Left colon (tissue), 2 donors: ENCODE measurements at regions not wholly inside any gene's neighbourhood (a gene's known extent, or its start where the extent isn't known, plus 50 kb on each side); places are given as distances from the start of the nearest gene placed in this dataset.

Experiments used
- ATAC-seq: fragments of 200-7000 bp; cut with Tn5 transposase; one replicate; pipeline ENCODE4 v1.9.1; 2020; ENCODE audit warnings: mild to moderate bottlenecking, moderate library complexity
- DNase-seq, 2 donors: peaks; one replicate each; pipeline ENCODE4 v3.0.0-alpha.2; 2020
- intact Hi-C, 2 donors: fragments of 100-400 bp; cut with DNase I in 1 of 2; cut with micrococcal nuclease in 1 of 2; formaldehyde crosslinking; loops; one replicate each; pipeline versions ENCODE4 v1.11.2 to v1.14.0; 2022; cut with DNase I, micrococcal nuclease
- donor health status: DM: no; HTN: no; CAD: no.
- donor health status: DM: yes; HTN: yes; CAD: no.

DNA sequence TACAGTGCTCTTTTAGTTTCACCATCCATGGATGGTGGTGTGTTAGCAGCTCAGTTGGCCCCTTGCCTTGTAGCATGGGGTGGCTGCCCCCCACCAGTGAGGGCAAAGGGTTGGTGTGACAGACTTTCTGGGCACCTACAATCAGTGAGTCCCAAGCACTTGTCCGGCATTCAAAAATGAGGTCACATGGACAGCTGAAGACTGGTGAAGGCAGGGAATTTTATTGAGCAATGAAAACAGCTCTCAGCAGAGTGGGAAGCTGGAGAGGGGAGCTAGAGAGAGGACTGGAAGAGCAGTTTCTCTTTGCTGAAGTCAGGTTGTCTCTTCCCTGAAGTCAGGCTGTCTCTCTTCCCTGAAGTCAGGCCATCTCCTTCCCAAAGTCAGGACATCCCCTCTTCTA, 1053.2 kb downstream of the SLITRK1 start:
- no peak for ATAC-seq
- intact Hi-C loops, result no loop called here
- DNase-seq, result no peak

DNA sequence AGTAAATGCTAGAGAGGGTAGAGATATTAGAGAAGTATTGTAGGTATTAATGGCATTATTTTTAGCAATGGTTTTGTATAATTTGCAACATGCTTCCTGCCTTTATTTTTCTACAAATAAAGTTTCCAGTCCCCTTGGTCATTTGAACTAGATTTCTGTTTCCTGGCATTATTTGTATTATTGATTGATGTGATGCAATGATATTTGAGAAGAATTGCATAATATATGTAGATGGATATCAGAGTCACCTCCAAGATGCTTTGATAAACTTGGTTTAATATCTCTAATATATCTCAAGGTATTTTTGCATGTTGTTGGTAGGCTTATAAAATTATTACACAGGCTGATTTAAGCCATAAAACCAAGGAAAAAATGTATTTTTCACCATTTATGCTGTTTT, 1054.5 kb downstream of the SLITRK1 start:
- ATAC-seq (no peak), DNase-seq (no peak)
- intact Hi-C loops, result no loop called here

DNA sequence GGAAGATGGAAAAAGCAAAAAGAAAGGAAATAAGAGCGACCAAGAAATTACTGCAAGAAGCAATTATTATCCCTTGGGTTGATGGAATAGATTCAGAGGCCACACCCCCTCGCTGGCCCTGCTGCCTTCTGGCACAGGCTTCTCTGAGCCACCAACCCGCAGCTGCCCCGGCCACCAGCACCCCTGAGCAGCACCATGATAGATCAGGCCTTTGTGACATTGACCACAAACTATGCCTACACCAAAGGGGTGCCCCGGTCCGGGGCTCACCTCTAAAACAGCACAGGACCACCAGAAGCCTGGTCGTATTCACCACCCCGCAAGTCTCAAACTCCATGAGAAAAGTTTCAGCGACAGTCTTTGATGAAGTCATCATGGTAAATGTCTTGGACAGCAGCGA, 1059.3 kb downstream of the SLITRK1 start:
- intact Hi-C loops, result no loop called here
- no peak for ATAC-seq
- DNase-seq, result no peak

DNA sequence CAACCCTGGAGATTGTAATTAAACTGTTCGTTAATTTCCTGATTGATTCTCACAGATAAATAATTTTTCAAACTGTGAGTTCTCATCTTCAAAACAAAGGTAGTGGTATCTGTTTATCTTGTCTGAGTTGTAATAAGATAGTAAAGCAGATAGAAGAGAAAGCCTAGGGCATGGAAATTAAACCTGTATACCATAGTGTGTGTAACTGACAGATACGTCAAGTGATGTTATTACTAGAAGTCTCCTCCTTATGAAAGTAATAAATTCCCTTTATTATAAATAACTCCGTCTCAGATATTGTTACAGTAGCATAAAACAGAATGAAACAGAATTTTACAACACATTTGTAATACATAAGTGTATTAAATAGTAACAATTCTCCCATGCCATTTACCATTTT, 1065.1 kb downstream of the SLITRK1 start:
- DNase-seq (no peak), ATAC-seq (no peak)
- intact Hi-C loops, result no loop called here

DNA sequence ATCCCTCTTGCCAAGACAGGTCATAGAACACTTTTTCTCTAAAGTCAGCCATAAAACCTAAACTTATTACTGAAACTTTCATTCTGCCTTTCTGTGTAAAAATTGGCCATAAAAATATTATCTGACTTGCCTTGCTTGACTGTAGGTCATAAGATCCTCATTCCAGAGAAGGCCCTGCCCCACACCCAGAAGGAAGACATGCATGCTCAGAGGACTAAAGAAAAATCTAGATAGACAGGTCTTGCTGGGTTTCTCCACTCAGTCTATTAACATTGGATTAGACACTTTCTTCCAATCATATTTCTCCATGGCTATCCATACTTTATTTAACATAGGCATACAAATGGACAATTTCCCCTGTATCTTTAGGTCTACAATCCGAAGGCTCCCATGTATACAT, 1066.5 kb downstream of the SLITRK1 start:
- intact Hi-C loops, result no loop called here
- ATAC-seq (no peak), DNase-seq (no peak)

- ATAC-seq, result no peak
- DNase-seq, result no peak
- intact Hi-C loops, result no loop called here
These were observed 1078.9 kb downstream of the SLITRK1 start for GRCh38 chr13:82803341-82803740.

DNA sequence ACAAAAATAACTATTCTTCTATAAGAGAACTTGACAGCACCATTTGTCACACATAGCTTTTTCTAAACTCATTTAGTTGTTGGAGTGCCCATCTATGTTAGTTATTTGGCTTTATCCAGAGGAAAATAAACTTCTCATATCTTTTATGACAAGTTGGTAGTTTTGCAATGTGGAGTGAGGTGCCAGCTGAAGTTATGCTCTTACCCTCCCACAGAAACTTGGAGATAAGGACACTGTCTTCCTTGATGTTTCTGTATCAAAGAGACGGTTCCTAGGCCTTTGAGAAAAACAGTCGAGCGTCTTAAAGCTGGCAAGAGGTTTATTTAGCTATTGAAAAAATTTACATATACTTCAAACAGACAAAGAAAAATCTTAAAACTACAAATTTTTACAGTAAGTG, 1079.7 kb downstream of the SLITRK1 start:
- intact Hi-C loops, result no loop called here

GRCh38 chr13:82800391-82800790, 1081.9 kb downstream of the SLITRK1 start:
- DNase-seq (no peak), ATAC-seq (no peak)
- intact Hi-C loops, result no loop called here

More for the DNA sequence above, 1079.7 kb downstream of the SLITRK1 start:
- DNase-seq (no peak), ATAC-seq (no peak)

DNA sequence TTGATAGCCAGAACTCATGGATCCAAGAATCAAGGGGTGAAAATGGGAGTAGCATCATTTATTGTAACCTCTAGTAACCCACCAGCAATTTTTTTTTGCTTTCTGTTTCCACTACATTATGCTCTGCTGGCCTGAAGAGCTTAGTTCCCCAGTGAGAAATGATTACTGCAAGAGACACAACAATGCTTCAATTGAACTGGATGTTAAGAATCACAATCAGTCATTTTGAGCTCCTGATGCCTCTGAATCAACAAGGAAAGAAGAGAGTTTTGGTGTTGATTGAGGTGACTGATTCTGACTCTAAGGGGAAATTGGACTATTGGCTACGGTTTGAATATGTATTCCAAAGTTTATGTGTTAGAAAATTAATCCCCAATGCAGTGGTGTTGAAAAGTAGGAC, 1084.4 kb downstream of the SLITRK1 start:
- intact Hi-C loops, result no loop called here
- DNase-seq (no peak), ATAC-seq (no peak)

GRCh38 chr13:82791035-82791434, 1091.2 kb downstream of the SLITRK1 start:
- no peak for DNase-seq
- intact Hi-C loops, result no loop called here
- ATAC-seq, result no peak

- ATAC-seq (no peak), DNase-seq (no peak)
- intact Hi-C loops, result no loop called here
These were observed 1109.5 kb downstream of the SLITRK1 start for GRCh38 chr13:82772816-82773215.

- ATAC-seq, result no peak
- no peak for DNase-seq
- intact Hi-C loops, result no loop called here
These were observed 1115.4 kb downstream of the SLITRK1 start for GRCh38 chr13:82766732-82767321.

DNA sequence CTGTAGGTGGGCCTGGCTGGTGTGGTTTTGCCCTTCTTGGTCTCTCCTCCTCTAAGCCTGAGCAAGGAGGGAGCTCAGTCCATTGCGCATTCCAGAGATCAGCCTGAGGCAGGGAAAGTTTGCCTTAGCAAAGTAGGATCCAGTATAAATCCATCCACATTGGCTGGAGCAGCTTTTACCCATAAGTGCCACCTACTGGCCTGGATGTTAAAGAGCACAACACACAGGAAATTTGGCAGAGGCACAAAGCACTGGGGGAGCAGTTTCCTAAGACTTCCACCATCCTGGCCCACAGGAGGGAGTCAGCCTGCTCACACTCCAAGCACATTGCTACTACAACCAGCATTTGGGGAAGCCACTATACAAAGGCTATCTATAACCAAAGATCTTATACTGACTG, 1124.2 kb downstream of the SLITRK1 start:
- intact Hi-C loops, result no loop called here
- ATAC-seq, result no peak

GRCh38 chr13:82751206-82751605, 1131.1 kb downstream of the SLITRK1 start:
- intact Hi-C loops, result no loop called here
- DNase-seq (no peak), ATAC-seq (no peak)

More for the DNA sequence above, 1124.2 kb downstream of the SLITRK1 start:
- no peak for DNase-seq

DNA sequence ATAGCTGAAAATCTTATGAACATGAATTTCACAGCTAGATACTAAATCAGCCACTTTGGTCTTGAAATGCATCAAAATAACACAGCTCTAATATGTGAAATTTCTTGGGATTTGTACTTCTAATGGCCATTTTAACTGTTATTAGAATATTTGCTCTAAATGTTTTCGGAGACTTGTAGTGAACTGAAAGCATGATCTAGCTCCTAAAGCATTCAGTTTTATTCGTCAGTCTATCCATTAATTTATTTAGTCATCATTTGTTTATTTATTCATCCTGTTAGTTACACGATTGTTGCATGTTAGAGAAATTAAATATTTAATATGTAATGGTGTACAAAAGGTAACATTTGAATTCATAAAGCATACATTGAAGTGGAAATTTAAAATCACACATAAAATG, 1132.7 kb downstream of the SLITRK1 start:
- ATAC-seq (no peak), DNase-seq (no peak)
- intact Hi-C loops, result no loop called here

- DNase-seq, result no peak
- no peak for ATAC-seq
- intact Hi-C loops, result no loop called here
These were observed 1134.3 kb downstream of the SLITRK1 start for GRCh38 chr13:82747958-82748357.

GRCh38 chr13:82747291-82747690, 1135.0 kb downstream of the SLITRK1 start:
- no peak for DNase-seq
- ATAC-seq, result no peak
- intact Hi-C loops, result no loop called here

- ATAC-seq, result no peak
- DNase-seq, result no peak
- intact Hi-C loops, result no loop called here
These were observed 1141.8 kb downstream of the SLITRK1 start for GRCh38 chr13:82740442-82740841.

- no peak for DNase-seq
- ATAC-seq, result no peak
- intact Hi-C loops, result no loop called here
These were observed 1142.4 kb downstream of the SLITRK1 start for GRCh38 chr13:82739881-82740280.

GRCh38 chr13:82729401-82729800, 1152.9 kb downstream of the SLITRK1 start:
- DNase-seq, result no peak
- intact Hi-C loops, result no loop called here
- ATAC-seq, result no peak

DNA sequence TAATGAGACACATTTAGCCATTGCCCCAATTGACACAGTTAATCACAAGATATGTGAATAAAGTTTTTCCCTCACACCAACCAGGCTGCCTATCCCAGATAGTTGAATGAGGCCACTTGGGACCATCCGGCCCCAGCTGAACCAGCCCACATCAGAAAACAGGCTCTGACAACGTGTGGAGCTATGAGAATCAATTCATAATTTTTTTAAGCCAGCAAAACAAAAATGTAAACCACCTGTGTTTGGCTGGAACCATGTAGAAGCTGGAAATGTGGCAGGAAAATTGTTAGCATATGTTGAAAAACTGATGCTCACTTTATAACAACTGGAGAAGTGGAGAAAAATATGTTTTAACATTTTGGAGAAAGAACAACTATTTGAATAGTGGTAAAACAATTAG, 1161.3 kb downstream of the SLITRK1 start:
- DNase-seq, result no peak
- ATAC-seq, result no peak
- intact Hi-C loops, result no loop called here

DNA sequence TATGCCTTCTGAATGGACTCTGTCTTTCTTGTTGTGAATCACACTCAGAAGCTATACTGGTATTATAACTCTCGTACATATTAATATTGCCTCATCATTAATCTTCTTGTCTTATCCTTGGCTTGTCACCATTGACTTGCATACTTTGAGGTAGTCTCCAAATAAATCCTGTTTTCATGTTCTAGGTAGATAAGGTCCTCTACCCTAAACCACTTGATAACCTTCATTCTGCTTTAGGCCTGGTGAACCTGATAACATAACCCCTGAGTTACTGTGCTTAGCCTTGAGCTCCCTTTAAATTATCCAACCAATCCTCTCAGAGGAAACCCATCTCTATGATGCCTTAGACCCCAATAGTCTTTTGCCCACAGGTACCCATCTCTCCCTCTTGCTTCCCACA, 1162.3 kb downstream of the SLITRK1 start:
- no peak for DNase-seq
- ATAC-seq, result no peak
- intact Hi-C loops, result no loop called here
